Subcutaneous abdominal adipose tissue (tissue), 5 donors: ENCODE measurements at regions not wholly inside any gene's neighbourhood (a gene's known extent, or its start where the extent isn't known, plus 50 kb on each side); places are given as distances from the start of the nearest gene placed in this dataset.

ENCODE experiments used
- H3K27ac ChIP-seq: one replicate; pipeline ENCODE4 v1.7.0; 2013; ENCODE audit warnings: low read depth, mild to moderate bottlenecking, inconsistent platforms, low read length, moderate library complexity
- H3K27me3 ChIP-seq, 5 donors: one replicate each; pipeline ENCODE4 v1.7.0; 2013; ENCODE audit warnings: low read length in 5 of 5, inconsistent platforms in 1 of 5; ENCODE audit not compliant: control insufficient read depth in 5 of 5, insufficient read depth in 4 of 5
- H3K36me3 ChIP-seq, 5 donors: one replicate each; pipeline ENCODE4 v1.7.0; 2013; ENCODE audit warnings: low read length in 5 of 5; ENCODE audit not compliant: control insufficient read depth in 5 of 5, insufficient read depth in 5 of 5
- H3K4me1 ChIP-seq, 5 donors: one replicate each; pipeline ENCODE4 v1.7.0; 2013; ENCODE audit warnings: low read length in 5 of 5, mild to moderate bottlenecking in 3 of 5, moderate library complexity in 1 of 5; ENCODE audit not compliant: control insufficient read depth in 5 of 5, insufficient read depth in 5 of 5
- H3K4me3 ChIP-seq, 5 donors: one replicate each; pipeline ENCODE4 v1.7.0; 2013; ENCODE audit warnings: low read length in 5 of 5, low read depth in 1 of 5
- H3K9ac ChIP-seq, 5 donors: one replicate each; pipeline ENCODE4 v1.7.0; 2013; ENCODE audit warnings: low read length in 5 of 5, mild to moderate bottlenecking in 4 of 5, moderate library complexity in 3 of 5
- H3K9me3 ChIP-seq, 5 donors: one replicate each; pipeline ENCODE4 v1.7.0; 2013; ENCODE audit warnings: low read length in 5 of 5; ENCODE audit not compliant: control insufficient read depth in 5 of 5
- donor health status: healthy.
- donor health status: healthy.
- donor health status: healthy.
- donor health status: healthy.
- donor health status: healthy.

GRCh38 chr17:53135969-53136368 is 686.8 kb upstream of the KIF2B start:
- H3K27ac ChIP-seq, result no peak overlapping the region
- no peaks in the 10 kb centered on the region for H3K27me3 ChIP-seq
- no peak overlapping the region for H3K9ac ChIP-seq
- peaks cover 0 to 29% (median 24%) of the 10 kb centered on the region in 5 donors for H3K4me1 ChIP-seq
- H3K4me3 ChIP-seq, result no peak overlapping the region
- no peaks in the 10 kb centered on the region for H3K36me3 ChIP-seq
- no peaks in the 10 kb centered on the region for H3K9me3 ChIP-seq

DNA sequence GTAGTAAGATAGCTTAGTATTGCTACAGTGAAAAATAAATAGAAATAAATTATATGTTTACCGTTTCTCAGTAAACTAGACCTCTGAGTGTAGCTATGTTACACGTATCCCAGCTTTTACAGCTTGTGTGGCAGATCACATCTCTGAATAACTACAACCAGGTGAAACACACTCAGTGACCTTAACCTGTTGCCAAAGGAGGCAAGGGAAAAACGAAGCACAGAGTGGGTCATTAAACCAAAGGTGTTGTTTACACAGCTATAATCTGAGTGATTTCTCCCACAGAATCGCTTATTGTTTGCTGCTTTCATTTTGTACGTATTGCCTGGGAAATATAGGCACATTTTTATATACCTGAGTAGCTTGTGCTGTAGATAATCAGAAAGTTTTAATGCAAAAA is 688.2 kb upstream of the KIF2B start:
- no peaks in the 10 kb centered on the region for H3K27me3 ChIP-seq
- no peaks in the 10 kb centered on the region for H3K9me3 ChIP-seq
- H3K9ac ChIP-seq, result no peak overlapping the region
- no peak overlapping the region for H3K4me3 ChIP-seq
- peaks cover 0 to 29% (median 24%) of the 10 kb centered on the region in 5 donors for H3K4me1 ChIP-seq
- H3K36me3 ChIP-seq, result no peaks in the 10 kb centered on the region
- H3K27ac ChIP-seq, result no peak overlapping the region

GRCh38 chr17:53133876-53134275 is 688.9 kb upstream of the KIF2B start:
- Histone ChIP-seq H3K36me3 (no peaks in the 10 kb centered on the region), H3K9ac (no peak overlapping the region), H3K4me3 (no peak overlapping the region), H3K9me3 (no peaks in the 10 kb centered on the region), H3K27ac (no peak overlapping the region), H3K27me3 (no peaks in the 10 kb centered on the region), H3K4me1 (peaks cover 0 to 29% (median 24%) of the 10 kb centered on the region in 5 donors)

DNA sequence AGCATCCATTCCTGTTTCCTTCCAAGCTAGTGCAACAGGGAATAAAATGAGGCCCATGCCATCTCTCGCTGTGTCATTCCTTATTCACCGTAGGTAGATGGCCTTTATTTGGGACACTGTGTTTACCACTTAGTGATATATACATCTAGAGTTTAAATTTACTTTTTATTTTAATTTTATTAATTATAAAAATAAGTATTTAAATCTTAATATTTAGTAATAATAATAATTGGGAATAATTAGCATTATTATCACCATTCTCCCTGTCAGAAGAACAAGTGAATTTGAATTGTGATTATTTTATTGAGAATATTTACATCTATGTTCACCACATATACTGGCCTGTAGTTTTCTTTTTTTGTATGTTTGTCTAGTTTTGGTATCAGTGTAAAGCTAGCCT is 692.9 kb upstream of the KIF2B start:
- H3K4me1 ChIP-seq, result no peaks in the 10 kb centered on the region
- H3K27ac ChIP-seq, result no peak overlapping the region
- no peaks in the 10 kb centered on the region for H3K9me3 ChIP-seq
- H3K4me3 ChIP-seq, result no peak overlapping the region
- no peaks in the 10 kb centered on the region for H3K27me3 ChIP-seq
- H3K36me3 ChIP-seq, result no peaks in the 10 kb centered on the region
- H3K9ac ChIP-seq, result no peak overlapping the region

DNA sequence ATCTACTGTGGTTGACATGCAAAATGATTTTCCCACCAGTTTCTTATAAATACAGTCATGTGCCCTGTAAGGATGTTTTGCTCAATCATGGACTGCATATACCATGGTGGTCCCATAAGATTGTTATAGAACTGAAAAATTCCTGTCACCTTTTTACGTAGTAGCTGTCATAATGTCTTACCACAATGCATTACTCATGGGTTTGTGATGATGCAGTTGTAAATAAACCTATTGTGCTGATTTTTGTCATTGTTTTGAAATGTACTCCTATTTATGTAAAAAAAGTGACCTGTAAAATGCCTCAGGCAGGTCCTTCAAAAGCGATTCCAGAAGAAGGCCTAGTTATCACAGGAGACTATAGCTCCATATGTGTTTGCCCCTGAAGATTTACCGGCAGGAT is 695.4 kb upstream of the KIF2B start:
- H3K9me3 ChIP-seq, result no peaks in the 10 kb centered on the region
- no peak overlapping the region for H3K9ac ChIP-seq
- H3K4me3 ChIP-seq, result no peak overlapping the region
- no peaks in the 10 kb centered on the region for H3K36me3 ChIP-seq
- H3K4me1 ChIP-seq, result no peaks in the 10 kb centered on the region
- H3K27me3 ChIP-seq, result no peaks in the 10 kb centered on the region
- no peak overlapping the region for H3K27ac ChIP-seq

- no peaks in the 10 kb centered on the region for H3K4me1 ChIP-seq
- no peak overlapping the region for H3K27ac ChIP-seq
- no peak overlapping the region for H3K4me3 ChIP-seq
These were observed 699.8 kb upstream of the KIF2B start for GRCh38 chr17:53122966-53123365.

DNA sequence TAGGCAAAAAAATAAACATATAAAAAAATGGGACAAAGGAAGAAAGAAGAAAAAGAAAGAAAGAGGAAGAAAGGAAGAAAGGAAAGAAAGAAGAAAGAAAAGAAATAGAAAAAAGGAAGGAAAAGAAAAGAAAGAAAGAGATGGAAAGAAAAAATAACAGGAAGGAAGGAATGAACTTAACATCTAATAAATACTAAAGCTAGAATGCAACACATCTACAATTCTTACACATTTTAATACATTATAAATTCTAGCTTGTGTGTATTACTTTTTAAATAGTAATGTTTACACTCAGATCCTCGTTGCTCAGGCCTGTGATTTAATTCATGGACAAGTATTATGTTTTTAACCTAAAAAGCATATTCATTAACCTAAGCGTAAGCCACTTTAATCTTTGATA is 703.0 kb upstream of the KIF2B start:
- Histone ChIP-seq H3K27me3 (no peaks in the 10 kb centered on the region), H3K4me1 (no peaks in the 10 kb centered on the region), H3K9me3 (peaks cover 0 to 7% (median 3%) of the 10 kb centered on the region in 5 donors), H3K27ac (no peak overlapping the region), H3K4me3 (no peak overlapping the region), H3K36me3 (no peaks in the 10 kb centered on the region), H3K9ac (no peak overlapping the region)

More at GRCh38 chr17:53122966-53123365, 699.8 kb upstream of the KIF2B start:
- H3K36me3 ChIP-seq, result no peaks in the 10 kb centered on the region
- H3K9me3 ChIP-seq, result no peaks in the 10 kb centered on the region
- no peak overlapping the region for H3K9ac ChIP-seq
- H3K27me3 ChIP-seq, result no peaks in the 10 kb centered on the region

DNA sequence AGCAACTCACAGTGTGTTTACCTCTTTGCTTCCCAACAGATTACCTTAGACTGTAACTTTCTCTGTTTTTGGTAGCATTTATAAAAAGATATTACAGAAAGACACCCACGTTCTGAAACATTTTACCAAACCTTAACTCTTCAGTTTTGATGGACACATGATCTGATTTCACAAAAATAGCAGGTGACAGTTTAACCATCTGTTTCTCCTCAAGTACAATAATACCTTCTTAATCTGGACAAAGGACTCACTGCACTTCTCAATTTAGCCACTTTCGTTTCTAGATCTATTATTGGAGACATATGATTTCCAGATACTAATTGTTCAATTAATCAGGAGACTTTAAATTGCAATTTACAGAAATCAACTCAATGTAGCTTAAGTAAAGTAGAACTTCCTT is 703.8 kb upstream of the KIF2B start:
- Histone ChIP-seq H3K9ac (no peak overlapping the region), H3K27me3 (no peaks in the 10 kb centered on the region), H3K4me1 (no peaks in the 10 kb centered on the region), H3K4me3 (no peak overlapping the region), H3K9me3 (peaks cover 0 to 7% (median 3%) of the 10 kb centered on the region in 5 donors), H3K27ac (no peak overlapping the region), H3K36me3 (no peaks in the 10 kb centered on the region)

DNA sequence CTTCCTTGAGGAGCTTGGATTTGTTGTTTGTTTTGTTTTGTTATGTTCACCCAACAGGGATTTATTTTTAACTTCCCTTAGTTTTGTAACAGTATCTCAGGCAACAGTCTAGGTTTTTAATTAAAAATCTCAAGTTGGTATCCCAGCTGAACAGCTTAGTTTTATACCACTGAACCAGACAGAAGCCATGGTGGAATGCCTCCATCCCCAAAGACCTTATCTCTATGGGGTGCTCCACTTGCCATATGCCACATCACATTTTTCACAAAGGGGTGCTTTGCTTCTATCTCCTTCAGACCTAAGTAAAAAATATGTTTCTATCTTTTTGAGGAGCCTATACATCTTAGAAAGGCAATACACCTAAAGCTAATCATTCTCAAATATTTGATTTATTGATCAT is 715.8 kb upstream of the KIF2B start:
- no peaks in the 10 kb centered on the region for H3K4me1 ChIP-seq
- no peak overlapping the region for H3K4me3 ChIP-seq
- no peaks in the 10 kb centered on the region for H3K9me3 ChIP-seq
- H3K27me3 ChIP-seq, result no peaks in the 10 kb centered on the region
- H3K27ac ChIP-seq, result no peak overlapping the region
- H3K36me3 ChIP-seq, result no peaks in the 10 kb centered on the region
- H3K9ac ChIP-seq, result no peak overlapping the region

DNA sequence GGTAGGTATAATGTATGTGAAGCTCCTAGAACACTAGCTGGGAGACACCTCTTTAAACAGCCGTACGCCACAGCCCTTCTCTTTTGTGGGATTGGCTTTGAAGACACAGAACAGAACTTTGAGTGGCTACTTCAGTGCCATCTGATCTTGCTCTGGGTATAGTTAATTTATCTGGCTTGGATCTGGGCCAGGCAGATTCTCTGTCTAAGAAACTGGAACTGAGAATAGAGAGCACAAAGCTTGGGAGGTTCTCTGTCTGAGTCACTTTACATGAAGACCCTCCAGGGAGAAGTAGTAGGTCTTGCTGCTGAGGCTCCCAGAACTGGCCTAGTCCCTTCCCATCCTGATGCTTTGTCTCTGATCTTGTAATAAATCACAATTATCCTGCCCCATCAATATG is 721.0 kb upstream of the KIF2B start:
- Histone ChIP-seq H3K9ac (no peak overlapping the region), H3K27ac (no peak overlapping the region)

GRCh38 chr17:53100126-53100525 is 722.6 kb upstream of the KIF2B start:
- H3K9ac ChIP-seq, result no peak overlapping the region
- H3K36me3 ChIP-seq, result no peaks in the 10 kb centered on the region
- H3K9me3 ChIP-seq, result peaks cover 0 to 3% (median 0%) of the 10 kb centered on the region in 5 donors
- H3K27me3 ChIP-seq, result no peaks in the 10 kb centered on the region
- H3K4me1 ChIP-seq, result peaks cover 0 to 5% (median 0%) of the 10 kb centered on the region in 5 donors
- no peak overlapping the region for H3K4me3 ChIP-seq
- no peak overlapping the region for H3K27ac ChIP-seq

More for the DNA sequence above, 721.0 kb upstream of the KIF2B start:
- Histone ChIP-seq H3K27me3 (no peaks in the 10 kb centered on the region), H3K9me3 (peaks cover 0 to 3% (median 0%) of the 10 kb centered on the region in 5 donors), H3K4me1 (peaks cover 0 to 5% (median 0%) of the 10 kb centered on the region in 5 donors), H3K36me3 (no peaks in the 10 kb centered on the region), H3K4me3 (no peak overlapping the region)
